Astrocyte (in vitro differentiated cells and primary cell): ENCODE measurements at regions not wholly inside any gene's neighbourhood (a gene's known extent, or its start where the extent isn't known, plus 50 kb on each side); places are given as distances from the start of the nearest gene placed in this dataset.

ENCODE experiments used
- CTCF ChIP-seq: IDR thresholded peaks from 2 replicates; pipeline ENCODE4 v1.5.1; 2011; ENCODE audit warnings: low read depth, mild to moderate bottlenecking, inconsistent platforms, low read length, moderate library complexity; ENCODE audit not compliant: insufficient read depth
- EZH2 ChIP-seq: IDR thresholded peaks from 2 replicates; pipeline ENCODE4 v1.6.1; 2012; ENCODE audit warnings: mild to moderate bottlenecking, low read length, inconsistent platforms; ENCODE audit not compliant: insufficient read depth

DNA sequence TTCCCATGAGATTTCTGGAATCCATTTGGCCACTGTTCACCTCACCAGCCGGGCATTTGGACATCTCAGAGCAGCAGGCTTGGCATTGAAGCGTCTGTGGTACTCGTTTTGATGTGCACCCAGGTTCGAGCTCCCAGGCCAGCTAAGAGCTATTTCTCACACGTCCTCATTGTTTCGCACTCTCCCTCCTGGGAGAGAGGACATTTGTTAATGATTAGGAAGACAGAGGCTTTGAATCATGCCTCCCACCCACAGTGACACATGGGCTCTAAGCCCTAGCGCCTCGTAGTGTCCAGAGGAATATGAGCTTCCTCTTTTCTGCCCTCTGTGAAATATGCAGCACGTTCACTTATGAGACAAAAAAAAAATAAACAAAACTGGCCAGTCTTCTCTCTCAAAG, 361.8 kb downstream of the RND3 start:
- TF ChIP-seq CTCF = peak; percentile 27
- no peak for TF ChIP-seq EZH2
